ENCODE measurements at regions not wholly inside any gene's neighbourhood (a gene's known extent, or its start where the extent isn't known, plus 50 kb on each side); places are given as distances from the start of the nearest gene placed in this dataset.
A peak's percentile ranks its signal among the peaks of the same experiment; 100 is the strongest.

DNA sequence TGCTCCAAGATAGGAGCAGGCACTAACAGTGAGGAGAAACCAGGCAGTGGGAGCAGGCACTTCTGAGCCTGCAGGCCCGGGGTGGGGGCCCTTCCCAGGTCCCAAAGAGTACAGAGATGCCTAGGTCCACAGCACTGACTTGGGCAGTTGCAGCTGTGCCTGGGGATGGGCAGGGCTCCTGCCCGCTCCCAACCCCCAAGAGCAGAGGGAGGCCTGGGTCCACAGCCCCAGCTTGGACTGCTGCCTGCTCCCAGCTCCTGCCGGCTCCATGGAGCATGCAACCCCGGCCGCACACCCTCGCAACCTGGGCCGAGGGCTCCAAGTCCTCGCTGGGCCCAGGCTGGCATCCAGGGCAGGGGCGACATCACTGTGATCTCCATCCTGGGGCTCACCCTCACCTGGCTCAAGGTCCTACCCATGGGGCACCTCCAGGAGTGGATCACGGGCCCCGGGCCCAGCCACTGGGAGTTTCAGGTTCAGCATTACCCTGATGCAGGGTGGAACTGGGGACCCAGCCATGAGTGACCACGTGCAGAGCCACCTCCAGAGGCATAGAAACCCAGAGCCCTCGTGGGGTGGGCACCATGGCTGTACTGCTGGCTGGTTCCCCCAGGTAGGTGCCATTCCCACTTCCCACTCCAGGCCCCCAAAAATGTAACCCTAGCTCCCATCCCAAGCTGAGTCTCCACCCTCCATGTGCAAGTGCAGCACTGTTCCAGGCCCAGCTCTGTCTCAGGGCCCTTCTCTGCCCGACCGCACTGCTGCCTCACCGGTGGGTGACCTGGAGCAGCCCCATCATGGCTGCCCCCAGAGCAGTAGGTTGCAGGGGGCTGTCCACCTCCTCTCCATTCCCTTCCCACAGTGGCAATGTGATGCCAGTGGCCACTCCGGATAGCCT lies 325.6 kb downstream of the NR4A2 start:
- Mint-ChIP-seq H3K27me3 (ENCODE audit: unreplicated experiment) (peaks cover 4% of the 10 kb centered on the region), H3K9me3 (ENCODE audit: unreplicated experiment) (no peaks in the 10 kb centered on the region), H3K4me3 (ENCODE audit: unreplicated experiment) (no peak overlapping the region), H3K4me1 (ENCODE audit: low read depth, unreplicated experiment) (peaks cover 6% of the 10 kb centered on the region), H3K36me3 (ENCODE audit: unreplicated experiment) (peaks cover 9% of the 10 kb centered on the region), H3K27ac (ENCODE audit: unreplicated experiment) (no peak overlapping the region)
- TF ChIP-seq, protein P1, sequence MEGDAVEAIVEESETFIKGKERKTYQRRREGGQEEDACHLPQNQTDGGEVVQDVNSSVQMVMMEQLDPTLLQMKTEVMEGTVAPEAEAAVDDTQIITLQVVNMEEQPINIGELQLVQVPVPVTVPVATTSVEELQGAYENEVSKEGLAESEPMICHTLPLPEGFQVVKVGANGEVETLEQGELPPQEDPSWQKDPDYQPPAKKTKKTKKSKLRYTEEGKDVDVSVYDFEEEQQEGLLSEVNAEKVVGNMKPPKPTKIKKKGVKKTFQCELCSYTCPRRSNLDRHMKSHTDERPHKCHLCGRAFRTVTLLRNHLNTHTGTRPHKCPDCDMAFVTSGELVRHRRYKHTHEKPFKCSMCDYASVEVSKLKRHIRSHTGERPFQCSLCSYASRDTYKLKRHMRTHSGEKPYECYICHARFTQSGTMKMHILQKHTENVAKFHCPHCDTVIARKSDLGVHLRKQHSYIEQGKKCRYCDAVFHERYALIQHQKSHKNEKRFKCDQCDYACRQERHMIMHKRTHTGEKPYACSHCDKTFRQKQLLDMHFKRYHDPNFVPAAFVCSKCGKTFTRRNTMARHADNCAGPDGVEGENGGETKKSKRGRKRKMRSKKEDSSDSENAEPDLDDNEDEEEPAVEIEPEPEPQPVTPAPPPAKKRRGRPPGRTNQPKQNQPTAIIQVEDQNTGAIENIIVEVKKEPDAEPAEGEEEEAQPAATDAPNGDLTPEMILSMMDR (IDR thresholded peaks at IDR 0.05; ENCODE audit: partially characterized antibody, unreplicated experiment): no peak
- peak; percentile 10 for DNase-seq

DNA sequence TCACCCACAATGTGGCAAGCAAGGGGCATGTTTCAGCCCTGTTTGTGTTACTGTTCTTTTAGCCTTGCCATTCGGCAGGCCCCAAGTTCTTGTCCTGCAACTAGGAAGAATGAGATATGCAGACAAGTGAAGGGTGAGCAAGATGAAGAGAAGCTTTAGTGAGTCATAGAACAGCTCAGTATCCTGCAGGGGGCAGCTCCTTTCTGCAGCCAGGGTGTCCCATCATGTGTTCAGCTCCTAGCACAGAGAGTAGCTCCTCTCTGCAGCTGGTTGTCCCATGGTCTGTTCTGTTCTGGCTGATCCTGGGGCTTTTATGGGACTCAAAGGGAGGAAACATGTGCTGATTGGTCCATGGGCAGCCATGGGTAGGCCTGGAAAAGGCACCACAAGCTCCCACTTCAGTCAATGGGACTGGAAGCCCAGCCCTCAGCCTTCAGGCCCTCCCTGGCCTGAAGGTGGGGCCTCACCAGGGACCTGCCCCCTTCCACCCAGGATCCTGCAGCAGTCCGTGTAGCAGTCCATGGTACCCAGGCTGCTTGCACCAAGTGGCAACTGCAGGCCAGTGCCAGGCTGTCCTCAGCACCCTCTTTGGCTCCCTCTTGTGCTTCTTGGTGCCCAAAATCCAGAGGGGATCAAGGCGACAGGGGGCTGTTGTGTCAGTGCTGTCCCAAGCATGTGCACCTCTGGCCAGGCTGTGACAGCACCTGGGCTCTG lies 326.4 kb downstream of the NR4A2 start:
- Mint-ChIP-seq H3K27me3 (ENCODE audit: unreplicated experiment) (peaks cover 4% of the 10 kb centered on the region), H3K27ac (ENCODE audit: unreplicated experiment) (no peak overlapping the region), H3K4me1 (ENCODE audit: low read depth, unreplicated experiment) (peaks cover 6% of the 10 kb centered on the region), H3K9me3 (ENCODE audit: unreplicated experiment) (no peaks in the 10 kb centered on the region), H3K36me3 (ENCODE audit: unreplicated experiment) (peaks cover 9% of the 10 kb centered on the region), H3K4me3 (ENCODE audit: unreplicated experiment) (no peak overlapping the region)
- TF ChIP-seq, protein P1 (IDR thresholded peaks at IDR 0.05; ENCODE audit: partially characterized antibody, unreplicated experiment): no peak
- DNase-seq: no peak

DNA sequence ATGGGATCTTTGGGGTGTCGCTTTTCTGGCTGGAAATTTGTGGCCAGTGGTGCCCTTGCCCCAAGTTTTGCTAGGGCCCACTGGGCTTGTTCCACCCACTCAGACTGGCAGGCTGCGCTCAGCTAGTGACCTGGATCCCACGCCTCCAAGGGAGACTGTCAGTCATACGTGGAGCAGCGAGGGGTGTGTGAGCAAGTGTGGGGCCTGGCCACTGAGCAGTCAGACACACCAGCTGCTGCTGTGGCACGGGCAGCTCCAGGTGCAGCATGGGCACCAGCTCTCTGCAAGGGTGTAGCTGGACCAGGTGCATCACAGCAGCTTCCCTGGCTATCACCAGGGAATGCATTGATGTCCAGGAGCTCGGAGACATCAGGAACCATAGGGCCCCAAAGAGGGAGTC lies 327.0 kb downstream of the NR4A2 start:
- Mint-ChIP-seq H3K4me1 (ENCODE audit: low read depth, unreplicated experiment) (peaks cover 6% of the 10 kb centered on the region), H3K36me3 (ENCODE audit: unreplicated experiment) (peaks cover 5% of the 10 kb centered on the region), H3K9me3 (ENCODE audit: unreplicated experiment) (no peaks in the 10 kb centered on the region), H3K4me3 (ENCODE audit: unreplicated experiment) (no peak overlapping the region), H3K27me3 (ENCODE audit: unreplicated experiment) (peaks cover 4% of the 10 kb centered on the region), H3K27ac (ENCODE audit: unreplicated experiment) (no peak overlapping the region)
- TF ChIP-seq, protein P1 (IDR thresholded peaks at IDR 0.05; ENCODE audit: partially characterized antibody, unreplicated experiment): no peak
- no peak for DNase-seq

DNA sequence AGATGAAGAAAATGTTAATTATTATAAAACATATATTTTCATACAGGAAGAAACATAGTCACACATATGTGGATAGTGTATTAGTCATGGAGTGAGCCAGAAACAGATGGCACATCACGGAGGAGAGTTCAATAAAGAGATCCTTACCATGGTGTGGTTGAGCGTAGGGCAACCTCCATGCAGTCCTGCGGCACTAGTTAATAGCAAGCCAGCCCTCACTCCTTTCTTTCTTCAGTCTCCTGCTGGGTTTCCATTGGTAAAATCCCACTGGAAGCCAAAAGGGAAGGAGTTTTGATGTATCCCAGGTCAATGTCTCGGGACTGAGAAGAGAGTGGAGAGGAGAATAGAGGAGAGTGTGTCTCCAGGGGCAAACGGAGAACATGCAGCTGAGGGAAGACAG lies 328.1 kb downstream of the NR4A2 start:
- H3K27ac Mint-ChIP-seq (ENCODE audit: unreplicated experiment): peak overlapping the region; percentile 29
- H3K27me3 Mint-ChIP-seq (ENCODE audit: unreplicated experiment): peaks cover 4% of the 10 kb centered on the region
- H3K4me3 Mint-ChIP-seq (ENCODE audit: unreplicated experiment): no peak overlapping the region
- peaks cover 6% of the 10 kb centered on the region for H3K4me1 Mint-ChIP-seq (ENCODE audit: low read depth, unreplicated experiment)
- TF ChIP-seq, protein P1 (IDR thresholded peaks at IDR 0.05; ENCODE audit: partially characterized antibody, unreplicated experiment): no peak
- no peak for DNase-seq
- H3K9me3 Mint-ChIP-seq (ENCODE audit: unreplicated experiment): no peaks in the 10 kb centered on the region
- H3K36me3 Mint-ChIP-seq (ENCODE audit: unreplicated experiment): peaks cover 3% of the 10 kb centered on the region

DNA sequence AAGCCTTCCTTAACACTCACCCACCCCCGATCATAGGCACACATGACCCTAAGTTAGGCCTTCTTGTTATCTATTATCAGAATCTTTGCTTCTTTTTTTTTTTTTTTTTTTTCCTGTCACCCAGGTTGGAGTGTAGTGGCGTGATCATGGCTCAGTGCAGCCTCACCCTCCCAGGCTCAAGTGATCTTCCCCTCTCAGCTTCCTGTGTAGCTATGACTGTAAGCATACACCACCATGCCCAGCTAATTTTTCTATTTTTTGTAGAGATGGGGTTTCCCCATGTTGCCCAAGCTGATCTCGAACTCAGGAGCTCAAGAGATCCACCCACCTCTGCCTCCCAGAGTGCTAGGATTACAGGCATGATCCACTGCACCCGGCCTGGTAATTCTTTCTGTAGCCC lies 328.7 kb downstream of the NR4A2 start:
- no peak for DNase-seq
- peaks cover 4% of the 10 kb centered on the region for H3K27me3 Mint-ChIP-seq (ENCODE audit: unreplicated experiment)
- TF ChIP-seq, protein P1 (IDR thresholded peaks at IDR 0.05; ENCODE audit: partially characterized antibody, unreplicated experiment): no peak
- peaks cover 6% of the 10 kb centered on the region for H3K4me1 Mint-ChIP-seq (ENCODE audit: low read depth, unreplicated experiment)
- H3K27ac Mint-ChIP-seq (ENCODE audit: unreplicated experiment): no peak overlapping the region
- no peak overlapping the region for H3K4me3 Mint-ChIP-seq (ENCODE audit: unreplicated experiment)
- H3K36me3 Mint-ChIP-seq (ENCODE audit: unreplicated experiment): no peaks in the 10 kb centered on the region
- H3K9me3 Mint-ChIP-seq (ENCODE audit: unreplicated experiment): no peaks in the 10 kb centered on the region

Measured in glutamatergic neuron (in vitro differentiated cells).